Neural cell (in vitro differentiated cells): ENCODE measurements at regions not wholly inside any gene's neighbourhood (a gene's known extent, or its start where the extent isn't known, plus 50 kb on each side); places are given as distances from the start of the nearest gene placed in this dataset.

Source experiments
- H2AFZ ChIP-seq: fragments of 200-600, 300-800 bp; sonication (generic), shearing (Covaris generic); 2 replicates; pipeline ENCODE4 v1.6.0; 2014; ENCODE audit warnings: low read depth, mild to moderate bottlenecking, antibody characterized with exemption, low read length, moderate library complexity
- H3F3A ChIP-seq: fragments of 200-600 bp; shearing (Covaris generic); 2 replicates; pipeline ENCODE4 v1.6.1; 2016; ENCODE audit warnings: mild to moderate bottlenecking, moderate library complexity, mixed read lengths, antibody characterized with exemption, low read length; ENCODE audit not compliant: insufficient read depth, poor library complexity, severe bottlenecking
- H3K27ac ChIP-seq: fragments of 200-600, 300-800 bp; sonication (generic), shearing (Covaris generic); 2 replicates; pipeline ENCODE4 v1.5.1; 2014; ENCODE audit warnings: mild to moderate bottlenecking, low read length, moderate library complexity
- H3K27me3 ChIP-seq: fragments of 300-800, 200-600 bp; sonication (generic), shearing (Covaris generic); 2 replicates; pipeline ENCODE4 v1.6.0; 2014; ENCODE audit warnings: mild to moderate bottlenecking, low read depth, low read length, moderate library complexity; ENCODE audit not compliant: insufficient read depth
- H3K36me3 ChIP-seq: fragments of 300-800, 200-600 bp; sonication (generic), shearing (Covaris generic); 2 replicates; pipeline ENCODE4 v1.5.1; 2014; ENCODE audit warnings: mild to moderate bottlenecking, antibody characterized with exemption, low read length, moderate library complexity; ENCODE audit not compliant: insufficient read depth
- H3K4me2 ChIP-seq: fragments of 300-800, 200-600 bp; sonication (generic), shearing (Covaris generic); 2 replicates; pipeline ENCODE4 v1.6.0; 2014; ENCODE audit warnings: mild to moderate bottlenecking, low read length
- H3K4me3 ChIP-seq: fragments of 300-800, 200-600 bp; sonication (generic), shearing (Covaris generic); 2 replicates; pipeline ENCODE4 v1.5.1; 2014; ENCODE audit warnings: mild to moderate bottlenecking, low read length, moderate library complexity
- H3K79me2 ChIP-seq: fragments of 200-600 bp; shearing (Covaris generic); replicated peaks from 2 replicates; pipeline ENCODE4 v1.6.0; 2014; ENCODE audit warnings: mild to moderate bottlenecking, low read length, moderate library complexity; ENCODE audit not compliant: insufficient read depth
- H3K9ac ChIP-seq: fragments of 300-800, 200-600 bp; sonication (generic), shearing (Covaris generic); 2 replicates; pipeline ENCODE4 v1.6.1; 2016; ENCODE audit warnings: mild to moderate bottlenecking, low read length, mixed read lengths
- H3K9me2 ChIP-seq: fragments of 200-600 bp; shearing (Covaris generic); 2 replicates; pipeline ENCODE4 v1.6.1; 2016; ENCODE audit warnings: mild to moderate bottlenecking, low read length, mixed read lengths; ENCODE audit not compliant: insufficient read depth
- H3K9me3 ChIP-seq: fragments of 200-600, 300-800 bp; sonication (generic), shearing (Covaris generic); 2 replicates; pipeline ENCODE4 v1.6.1; 2016; ENCODE audit warnings: mild to moderate bottlenecking, mixed run types, low read length, moderate library complexity, mixed read lengths
- H4K20me1 ChIP-seq: fragments of 200-600 bp; shearing (Covaris generic); 2 replicates; pipeline ENCODE4 v1.6.1; 2016; ENCODE audit warnings: mild to moderate bottlenecking, mixed run types; ENCODE audit not compliant: insufficient read depth
- EP300 ChIP-seq: fragments of 450-650 bp; conservative IDR thresholded peaks from 2 replicates; pipeline ENCODE4 v1.6.1; 2014; ENCODE audit warnings: antibody characterized with exemption, mild to moderate bottlenecking, moderate library complexity; ENCODE audit not compliant: poor library complexity, severe bottlenecking
- EZH2 ChIP-seq: fragments of 200-600, 300-800 bp; shearing (Covaris generic), sonication (generic); IDR thresholded peaks from 2 replicates; pipeline ENCODE4 v1.6.1; 2014; ENCODE audit warnings: antibody characterized with exemption, low read length, borderline replicate concordance, mild to moderate bottlenecking; ENCODE audit not compliant: insufficient read depth, poor library complexity, severe bottlenecking
- MXI1 ChIP-seq: fragments of 450-650 bp; conservative IDR thresholded peaks from 2 replicates; pipeline ENCODE4 v1.6.1; 2014; ENCODE audit warnings: antibody characterized with exemption, mild to moderate bottlenecking; ENCODE audit not compliant: poor library complexity, severe bottlenecking
- POLR2AphosphoS5 ChIP-seq: IDR thresholded peaks from 2 replicates; pipeline ENCODE4 v1.6.1; 2012
- RAD21 ChIP-seq: fragments of 450-650 bp; conservative IDR thresholded peaks from 2 replicates; pipeline ENCODE4 v1.6.1; 2014; ENCODE audit warnings: antibody characterized with exemption, mild to moderate bottlenecking, moderate library complexity
- SMC3 ChIP-seq: fragments of 450-650 bp; conservative IDR thresholded peaks from 2 replicates; pipeline ENCODE4 v1.6.1; 2014; ENCODE audit warnings: antibody characterized with exemption, mild to moderate bottlenecking, moderate library complexity; ENCODE audit not compliant: poor library complexity
- TAF1 ChIP-seq: IDR thresholded peaks from 2 replicates; pipeline ENCODE4 v1.6.1; 2012; ENCODE audit warnings: low read depth
- TF ChIP-seq, protein P1 (sequence below): fragments of 450-650 bp; IDR thresholded peaks from 2 replicates; pipeline ENCODE4 v1.5.1; 2014; ENCODE audit warnings: antibody characterized with exemption, mild to moderate bottlenecking, moderate library complexity; ENCODE audit not compliant: poor library complexity, severe bottlenecking
- TF ChIP-seq, protein P2 (sequence below): IDR thresholded peaks from 2 replicates; pipeline ENCODE4 v1.6.1; 2012; ENCODE audit warnings: borderline replicate concordance

GRCh38 chr22:22999523-22999922 is 70.8 kb upstream of the GNAZ start:
- TF ChIP-seq EZH2, result no peak
- TF ChIP-seq EP300, result no peak
- TF ChIP-seq POLR2AphosphoS5, result no peak
- TF ChIP-seq RAD21, result no peak
- no peak for TF ChIP-seq TAF1
- TF ChIP-seq SMC3, result no peak
- TF ChIP-seq MXI1, result no peak
- TF ChIP-seq, protein P1, sequence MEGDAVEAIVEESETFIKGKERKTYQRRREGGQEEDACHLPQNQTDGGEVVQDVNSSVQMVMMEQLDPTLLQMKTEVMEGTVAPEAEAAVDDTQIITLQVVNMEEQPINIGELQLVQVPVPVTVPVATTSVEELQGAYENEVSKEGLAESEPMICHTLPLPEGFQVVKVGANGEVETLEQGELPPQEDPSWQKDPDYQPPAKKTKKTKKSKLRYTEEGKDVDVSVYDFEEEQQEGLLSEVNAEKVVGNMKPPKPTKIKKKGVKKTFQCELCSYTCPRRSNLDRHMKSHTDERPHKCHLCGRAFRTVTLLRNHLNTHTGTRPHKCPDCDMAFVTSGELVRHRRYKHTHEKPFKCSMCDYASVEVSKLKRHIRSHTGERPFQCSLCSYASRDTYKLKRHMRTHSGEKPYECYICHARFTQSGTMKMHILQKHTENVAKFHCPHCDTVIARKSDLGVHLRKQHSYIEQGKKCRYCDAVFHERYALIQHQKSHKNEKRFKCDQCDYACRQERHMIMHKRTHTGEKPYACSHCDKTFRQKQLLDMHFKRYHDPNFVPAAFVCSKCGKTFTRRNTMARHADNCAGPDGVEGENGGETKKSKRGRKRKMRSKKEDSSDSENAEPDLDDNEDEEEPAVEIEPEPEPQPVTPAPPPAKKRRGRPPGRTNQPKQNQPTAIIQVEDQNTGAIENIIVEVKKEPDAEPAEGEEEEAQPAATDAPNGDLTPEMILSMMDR, result no peak
- TF ChIP-seq, protein P2, sequence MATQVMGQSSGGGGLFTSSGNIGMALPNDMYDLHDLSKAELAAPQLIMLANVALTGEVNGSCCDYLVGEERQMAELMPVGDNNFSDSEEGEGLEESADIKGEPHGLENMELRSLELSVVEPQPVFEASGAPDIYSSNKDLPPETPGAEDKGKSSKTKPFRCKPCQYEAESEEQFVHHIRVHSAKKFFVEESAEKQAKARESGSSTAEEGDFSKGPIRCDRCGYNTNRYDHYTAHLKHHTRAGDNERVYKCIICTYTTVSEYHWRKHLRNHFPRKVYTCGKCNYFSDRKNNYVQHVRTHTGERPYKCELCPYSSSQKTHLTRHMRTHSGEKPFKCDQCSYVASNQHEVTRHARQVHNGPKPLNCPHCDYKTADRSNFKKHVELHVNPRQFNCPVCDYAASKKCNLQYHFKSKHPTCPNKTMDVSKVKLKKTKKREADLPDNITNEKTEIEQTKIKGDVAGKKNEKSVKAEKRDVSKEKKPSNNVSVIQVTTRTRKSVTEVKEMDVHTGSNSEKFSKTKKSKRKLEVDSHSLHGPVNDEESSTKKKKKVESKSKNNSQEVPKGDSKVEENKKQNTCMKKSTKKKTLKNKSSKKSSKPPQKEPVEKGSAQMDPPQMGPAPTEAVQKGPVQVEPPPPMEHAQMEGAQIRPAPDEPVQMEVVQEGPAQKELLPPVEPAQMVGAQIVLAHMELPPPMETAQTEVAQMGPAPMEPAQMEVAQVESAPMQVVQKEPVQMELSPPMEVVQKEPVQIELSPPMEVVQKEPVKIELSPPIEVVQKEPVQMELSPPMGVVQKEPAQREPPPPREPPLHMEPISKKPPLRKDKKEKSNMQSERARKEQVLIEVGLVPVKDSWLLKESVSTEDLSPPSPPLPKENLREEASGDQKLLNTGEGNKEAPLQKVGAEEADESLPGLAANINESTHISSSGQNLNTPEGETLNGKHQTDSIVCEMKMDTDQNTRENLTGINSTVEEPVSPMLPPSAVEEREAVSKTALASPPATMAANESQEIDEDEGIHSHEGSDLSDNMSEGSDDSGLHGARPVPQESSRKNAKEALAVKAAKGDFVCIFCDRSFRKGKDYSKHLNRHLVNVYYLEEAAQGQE, result no peak

DNA sequence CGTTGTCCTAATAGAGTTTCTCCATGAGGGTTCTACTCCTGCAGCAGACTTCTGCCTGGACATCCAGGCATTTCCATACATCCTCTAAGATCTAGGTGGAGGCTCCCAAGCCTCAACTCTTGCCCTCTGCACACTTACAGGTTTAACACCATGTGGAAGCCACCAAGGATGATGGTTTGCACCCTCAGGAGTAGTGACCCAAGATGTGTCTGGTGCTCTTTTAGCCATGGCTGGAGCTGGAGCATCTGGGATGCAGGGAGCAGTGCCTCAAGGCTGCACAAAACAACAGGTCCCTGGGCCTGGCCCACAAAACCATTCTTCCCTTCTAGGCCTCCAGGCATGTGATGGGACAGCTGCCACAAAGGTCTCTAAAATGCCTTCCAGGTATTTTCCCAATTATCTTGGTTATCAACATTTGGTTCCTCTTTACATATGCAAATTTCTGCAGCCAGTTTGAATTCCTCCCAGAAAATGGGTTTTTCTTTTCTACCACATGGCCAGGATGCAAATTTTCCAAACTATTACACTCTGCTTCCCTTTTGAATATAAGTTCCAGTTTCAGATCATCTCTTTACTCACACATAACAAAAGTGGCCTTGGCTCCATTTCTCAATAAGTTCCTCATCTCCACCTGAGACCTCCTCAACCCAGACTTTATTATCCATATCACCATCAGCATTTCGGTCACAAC is 69.5 kb upstream of the GNAZ start:
- Histone ChIP-seq H2AFZ (no peak overlapping the region), H3K9me3 (peaks cover 5% of the 10 kb centered on the region), H3K27ac (no peak overlapping the region), H3K9ac (no peak overlapping the region), H3K4me2 (no peak overlapping the region), H3K4me3 (no peak overlapping the region), H4K20me1 (no peaks in the 10 kb centered on the region), H3F3A (no peaks in the 10 kb centered on the region), H3K36me3 (no peaks in the 10 kb centered on the region), H3K79me2 (no peaks in the 10 kb centered on the region), H3K9me2 (no peaks in the 10 kb centered on the region), H3K27me3 (no peaks in the 10 kb centered on the region)
- TF ChIP-seq EP300, result no peak
- no peak for TF ChIP-seq SMC3
- TF ChIP-seq, protein P2, result no peak
- no peak for TF ChIP-seq MXI1
- TF ChIP-seq, protein P1, result no peak
- TF ChIP-seq EZH2, result no peak
- TF ChIP-seq TAF1, result no peak
- no peak for TF ChIP-seq RAD21
- no peak for TF ChIP-seq POLR2AphosphoS5

More at GRCh38 chr22:22999523-22999922, 70.8 kb upstream of the GNAZ start:
- Histone ChIP-seq H3K79me2 (no peaks in the 10 kb centered on the region), H3K9ac (no peak overlapping the region), H3K9me3 (peaks cover 5% of the 10 kb centered on the region), H2AFZ (no peak overlapping the region), H3K27me3 (no peaks in the 10 kb centered on the region), H3K27ac (no peak overlapping the region), H4K20me1 (no peaks in the 10 kb centered on the region), H3K4me2 (no peak overlapping the region), H3K9me2 (no peaks in the 10 kb centered on the region), H3K4me3 (no peak overlapping the region), H3F3A (no peaks in the 10 kb centered on the region), H3K36me3 (no peaks in the 10 kb centered on the region)
